Choroid plexus epithelial cell (primary cell): ENCODE measurements at regions not wholly inside any gene's neighbourhood (a gene's known extent, or its start where the extent isn't known, plus 50 kb on each side); places are given as distances from the start of the nearest gene placed in this dataset.
"Not testable (repeated sequence)": the region's sequence is repeated elsewhere in the genome, so short reads cannot be mapped to it uniquely, and the experiment has no call there.

Source experiments
- DNase-seq: peaks from one replicate; pipeline ENCODE4 v3.0.0-alpha.2; 2010; ENCODE audit warnings: low read depth
- H3K4me3 ChIP-seq: 2 replicates; pipeline ENCODE4 v1.5.1; 2011; ENCODE audit warnings: low read depth, mild to moderate bottlenecking, control low read depth, low read length, moderate library complexity
- CTCF ChIP-seq: conservative IDR thresholded peaks from 2 replicates; pipeline ENCODE4 v1.5.1; 2011; ENCODE audit warnings: low read depth, mild to moderate bottlenecking, control low read depth, inconsistent platforms, low read length, moderate library complexity

- no peak for TF ChIP-seq CTCF
- no peak overlapping the region for H3K4me3 ChIP-seq
- DNase-seq: no peak
Measured at GRCh38 chr5:94081088-94081487, 339.7 kb upstream of the POU5F2 start.

GRCh38 chr5:94080390-94080789, 339.0 kb upstream of the POU5F2 start:
- no peak for TF ChIP-seq CTCF
- no peak for DNase-seq
- H3K4me3 ChIP-seq: no peak overlapping the region

- no peak for TF ChIP-seq CTCF
- no peak overlapping the region for H3K4me3 ChIP-seq
- DNase-seq: peak; percentile 57
Measured at GRCh38 chr5:94072116-94072515, 330.7 kb upstream of the POU5F2 start.

- no peak for DNase-seq
- no peak for TF ChIP-seq CTCF
- H3K4me3 ChIP-seq: no peak overlapping the region
Measured at GRCh38 chr5:94066437-94067207, 325.2 kb upstream of the POU5F2 start.

- TF ChIP-seq CTCF: no peak
- DNase-seq: no peak
- H3K4me3 ChIP-seq: no peak overlapping the region
Measured at GRCh38 chr5:94064025-94064424, 322.6 kb upstream of the POU5F2 start.

- TF ChIP-seq CTCF: no peak
- DNase-seq: peak; percentile 1
Measured at GRCh38 chr5:94057655-94058054, 316.3 kb upstream of the POU5F2 start.

GRCh38 chr5:94057217-94057616, 315.8 kb upstream of the POU5F2 start:
- no peak for TF ChIP-seq CTCF

More at GRCh38 chr5:94057655-94058054, 316.3 kb upstream of the POU5F2 start:
- no peak overlapping the region for H3K4me3 ChIP-seq

GRCh38 chr5:94049307-94049922, 308.0 kb upstream of the POU5F2 start:
- DNase-seq, H3K4me3 ChIP-seq: not testable (repeated sequence)

More at GRCh38 chr5:94057217-94057616, 315.8 kb upstream of the POU5F2 start:
- no peak for DNase-seq
- H3K4me3 ChIP-seq: no peak overlapping the region
